T1000 (cell line): ENCODE measurements at regions not wholly inside any gene's neighbourhood (a gene's known extent, or its start where the extent isn't known, plus 50 kb on each side); places are given as distances from the start of the nearest gene placed in this dataset.
A peak's percentile ranks its signal among the peaks of the same experiment; 100 is the strongest.

Experiments used
- DNase-seq: peaks from one replicate; lab custom pipeline; 2025; ENCODE audit warnings: mixed read lengths; lab: John Stamatoyannopoulos, UW

GRCh38 chr6:108751851-108752732 lies 96.1 kb upstream of the ARMC2 start:
- no peak for DNase-seq

- no peak for DNase-seq
Observed at GRCh38 chr6:108752733-108753590, 95.3 kb upstream of the ARMC2 start.

- DNase-seq, result no peak
Observed at GRCh38 chr6:108755257-108756240, 92.7 kb upstream of the ARMC2 start.

GRCh38 chr6:108757357-108757756 lies 90.9 kb upstream of the ARMC2 start:
- no peak for DNase-seq

- no peak for DNase-seq
Observed at GRCh38 chr6:108758884-108759283, 89.3 kb upstream of the ARMC2 start.

- DNase-seq, result peak; percentile 30
Observed at GRCh38 chr6:108760126-108761050, 87.8 kb upstream of the ARMC2 start.

GRCh38 chr6:108762394-108762793 lies 85.8 kb upstream of the ARMC2 start:
- DNase-seq, result no peak

GRCh38 chr6:108763931-108764579 lies 84.2 kb upstream of the ARMC2 start:
- no peak for DNase-seq

GRCh38 chr6:108764580-108764950 lies 83.7 kb upstream of the ARMC2 start:
- no peak for DNase-seq

GRCh38 chr6:108765495-108765894 lies 82.7 kb upstream of the ARMC2 start:
- DNase-seq, result no peak

GRCh38 chr6:108766419-108766818 lies 81.8 kb upstream of the ARMC2 start:
- DNase-seq, result no peak

- no peak for DNase-seq
Observed at GRCh38 chr6:108766886-108767285, 81.3 kb upstream of the ARMC2 start.

GRCh38 chr6:108767418-108768165 lies 80.6 kb upstream of the ARMC2 start:
- DNase-seq, result no peak

GRCh38 chr6:108768166-108768555 lies 80.1 kb upstream of the ARMC2 start:
- no peak for DNase-seq

GRCh38 chr6:108768792-108769524 lies 79.3 kb upstream of the ARMC2 start:
- no peak for DNase-seq

- no peak for DNase-seq
Observed at GRCh38 chr6:108771421-108771820, 76.8 kb upstream of the ARMC2 start.

- DNase-seq, result no peak
Observed at GRCh38 chr6:108774555-108774954, 73.7 kb upstream of the ARMC2 start.

- DNase-seq, result no peak
Observed at GRCh38 chr6:108777536-108777935, 70.7 kb upstream of the ARMC2 start.
